NCI-H748 treated with DMSO at 0.1 percent for 48 hours (cell line): ENCODE measurements at regions not wholly inside any gene's neighbourhood (a gene's known extent, or its start where the extent isn't known, plus 50 kb on each side); places are given as distances from the start of the nearest gene placed in this dataset.
"Not testable (repeated sequence)": the region's sequence is repeated elsewhere in the genome, so short reads cannot be mapped to it uniquely, and the experiment has no call there.

Experiments used
- DNase-seq: peaks from one replicate; lab custom pipeline; 2025; lab: John Stamatoyannopoulos, UW

- no peak for DNase-seq
These were observed 182.8 kb downstream of the PSMG1 start for GRCh38 chr21:39000496-39000895.

GRCh38 chr21:38999161-38999560 is 184.1 kb downstream of the PSMG1 start:
- no peak for DNase-seq

DNA sequence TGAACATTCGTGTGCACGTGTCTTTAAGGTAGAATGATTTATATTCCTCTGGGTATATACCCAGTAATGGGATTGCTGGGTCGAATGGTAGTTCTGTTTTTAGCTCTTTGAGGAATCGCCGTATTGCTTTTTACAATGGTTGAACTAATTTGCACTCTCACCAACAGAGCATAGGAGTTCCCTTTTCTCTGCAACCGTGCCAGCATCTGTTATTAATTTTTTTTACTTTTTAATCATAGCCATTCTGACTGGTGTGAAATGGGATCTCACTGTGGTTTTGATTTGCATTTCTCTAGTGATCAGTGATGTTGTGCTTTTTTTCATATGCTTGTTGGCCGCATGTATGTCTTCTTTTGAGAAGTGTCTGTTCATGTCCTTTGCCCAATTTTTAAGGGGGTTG is 185.0 kb downstream of the PSMG1 start:
- DNase-seq: not testable (repeated sequence)

GRCh38 chr21:38997843-38998175 is 185.4 kb downstream of the PSMG1 start:
- not testable (repeated sequence) for DNase-seq

GRCh38 chr21:38997051-38997842 is 186.0 kb downstream of the PSMG1 start:
- DNase-seq: no peak

DNA sequence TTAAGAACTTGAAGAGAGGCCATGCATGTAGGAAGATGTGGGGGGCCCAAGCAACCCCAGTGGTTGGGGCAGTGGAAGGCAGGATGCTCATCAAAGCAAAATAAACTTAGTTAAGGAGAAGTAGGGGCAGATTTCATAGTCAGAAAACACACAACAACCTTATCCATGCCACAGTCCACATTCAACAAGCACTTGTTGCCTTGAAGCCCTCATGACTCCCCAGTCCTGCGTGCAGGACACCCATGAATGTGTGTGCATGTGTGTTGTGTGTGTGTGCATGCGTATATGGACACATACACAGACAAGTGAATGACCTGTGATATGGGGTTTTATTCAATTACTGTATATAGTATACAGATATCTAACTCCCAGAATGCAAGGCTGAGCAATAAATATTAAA is 186.9 kb downstream of the PSMG1 start:
- no peak for DNase-seq

DNA sequence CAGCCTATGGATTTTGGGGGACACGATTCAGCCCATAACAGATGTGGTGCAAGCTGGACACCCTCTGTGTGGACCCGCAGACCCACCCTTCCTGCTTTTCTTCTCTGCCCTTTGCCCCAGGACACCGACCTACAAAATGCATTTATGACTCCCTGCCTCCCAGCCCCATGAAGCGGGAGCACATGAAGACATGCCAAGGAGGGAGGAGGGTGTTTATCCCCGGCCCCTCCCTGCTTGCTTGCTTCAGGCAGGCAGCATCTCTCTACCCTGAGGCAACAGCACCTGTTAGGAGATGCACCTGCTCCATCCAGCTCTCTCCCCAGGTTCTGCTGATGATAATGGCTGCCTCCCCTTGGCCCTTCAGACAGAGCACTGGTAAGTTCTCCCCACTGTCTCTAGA is 187.5 kb downstream of the PSMG1 start:
- DNase-seq: no peak

GRCh38 chr21:38995071-38995669 is 188.1 kb downstream of the PSMG1 start:
- DNase-seq: no peak

DNA sequence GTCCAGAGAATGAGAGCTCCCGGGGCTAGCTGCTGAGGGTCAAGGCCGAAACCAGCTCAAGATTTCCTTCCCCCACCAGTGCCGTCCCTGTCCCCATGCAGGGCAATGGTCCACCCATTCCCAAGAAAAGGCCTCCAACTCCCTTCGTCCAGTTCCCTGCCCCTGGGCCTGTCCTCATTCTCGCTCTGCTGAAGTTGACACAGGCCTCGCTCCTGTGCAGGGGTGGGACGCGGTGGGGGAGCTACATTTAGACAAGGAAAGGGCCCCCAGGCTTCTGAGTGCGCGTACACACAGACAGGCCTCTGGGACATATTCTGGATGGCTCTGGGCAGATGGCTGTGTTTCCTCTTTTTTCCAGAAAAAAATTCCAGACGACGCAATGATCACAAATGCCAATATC is 188.3 kb downstream of the ETS2 start:
- no peak for DNase-seq

- DNase-seq: no peak
These were observed 187.8 kb downstream of the ETS2 start for GRCh38 chr21:38993561-38993960.

DNA sequence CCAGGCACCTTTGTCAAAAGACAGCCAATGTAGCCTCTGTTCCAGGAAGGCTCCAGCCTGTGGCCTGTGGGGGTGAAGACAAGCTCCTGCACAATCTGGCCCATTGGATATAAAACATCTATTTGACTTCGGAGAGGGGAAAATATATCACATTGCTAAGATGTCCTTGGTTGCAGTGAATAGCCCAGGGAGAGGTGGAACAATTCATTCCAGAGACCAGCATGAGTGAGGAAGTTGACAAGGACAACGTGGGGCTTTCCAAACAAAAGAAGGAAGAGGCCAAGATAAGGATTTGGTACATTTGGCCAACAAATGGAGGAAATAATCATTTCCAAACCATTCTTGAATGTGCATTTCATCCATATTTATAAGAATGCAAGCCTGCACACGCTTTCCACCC is 187.0 kb downstream of the ETS2 start:
- DNase-seq: no peak

DNA sequence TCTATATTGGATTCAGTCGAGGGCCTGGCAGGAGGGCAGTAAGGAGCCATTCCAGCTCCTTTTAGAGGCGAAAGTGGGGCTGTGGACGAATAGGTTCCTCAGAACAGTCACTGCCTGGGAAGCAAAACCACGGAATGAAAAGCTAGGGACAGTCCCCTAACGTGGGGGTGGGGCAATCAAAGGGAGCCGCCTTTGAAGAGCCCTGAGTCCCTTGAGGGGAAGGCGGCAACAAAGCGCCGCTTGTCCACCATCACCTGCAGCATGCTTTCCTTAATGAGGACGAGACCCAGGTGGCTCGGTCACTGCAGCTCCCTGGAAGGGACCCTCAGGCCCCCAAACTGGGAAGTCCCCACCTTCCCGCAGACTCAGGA is 184.7 kb downstream of the ETS2 start:
- DNase-seq: peak; percentile 78

DNA sequence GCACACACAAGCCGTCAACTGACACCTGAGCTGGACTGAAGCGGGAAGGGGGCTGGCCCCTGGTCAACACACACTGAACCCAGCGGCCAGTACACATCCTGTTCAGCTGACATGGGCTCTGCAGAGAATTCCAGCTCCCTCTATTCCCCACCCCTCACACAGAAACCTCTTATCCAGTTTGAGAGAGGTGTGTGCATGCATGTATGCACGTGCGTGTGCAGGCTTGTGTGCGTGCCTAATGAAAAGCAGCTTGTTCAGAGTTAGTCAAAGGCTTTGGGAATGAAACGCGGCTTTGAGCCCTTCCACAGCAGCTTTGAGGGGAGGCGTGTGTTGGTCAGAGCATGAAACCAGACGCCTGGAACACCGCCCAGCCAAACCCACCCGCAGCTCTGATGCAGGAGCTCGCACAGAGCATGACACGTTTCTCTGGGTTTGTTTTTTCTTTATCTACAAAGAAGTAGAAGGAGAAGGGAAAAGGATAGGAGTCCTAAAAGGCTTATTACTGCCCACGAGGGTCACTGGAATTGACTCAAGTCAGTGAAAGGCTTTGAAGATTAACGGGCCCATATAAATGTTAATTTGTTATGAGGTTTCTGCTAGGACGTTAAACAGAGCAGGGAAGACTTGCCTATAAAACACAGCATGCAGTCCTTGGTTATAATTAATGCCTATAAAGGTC is 184.2 kb downstream of the ETS2 start:
- DNase-seq: peak; percentile 78

GRCh38 chr21:38989379-38989744 is 183.6 kb downstream of the ETS2 start:
- DNase-seq: no peak

DNA sequence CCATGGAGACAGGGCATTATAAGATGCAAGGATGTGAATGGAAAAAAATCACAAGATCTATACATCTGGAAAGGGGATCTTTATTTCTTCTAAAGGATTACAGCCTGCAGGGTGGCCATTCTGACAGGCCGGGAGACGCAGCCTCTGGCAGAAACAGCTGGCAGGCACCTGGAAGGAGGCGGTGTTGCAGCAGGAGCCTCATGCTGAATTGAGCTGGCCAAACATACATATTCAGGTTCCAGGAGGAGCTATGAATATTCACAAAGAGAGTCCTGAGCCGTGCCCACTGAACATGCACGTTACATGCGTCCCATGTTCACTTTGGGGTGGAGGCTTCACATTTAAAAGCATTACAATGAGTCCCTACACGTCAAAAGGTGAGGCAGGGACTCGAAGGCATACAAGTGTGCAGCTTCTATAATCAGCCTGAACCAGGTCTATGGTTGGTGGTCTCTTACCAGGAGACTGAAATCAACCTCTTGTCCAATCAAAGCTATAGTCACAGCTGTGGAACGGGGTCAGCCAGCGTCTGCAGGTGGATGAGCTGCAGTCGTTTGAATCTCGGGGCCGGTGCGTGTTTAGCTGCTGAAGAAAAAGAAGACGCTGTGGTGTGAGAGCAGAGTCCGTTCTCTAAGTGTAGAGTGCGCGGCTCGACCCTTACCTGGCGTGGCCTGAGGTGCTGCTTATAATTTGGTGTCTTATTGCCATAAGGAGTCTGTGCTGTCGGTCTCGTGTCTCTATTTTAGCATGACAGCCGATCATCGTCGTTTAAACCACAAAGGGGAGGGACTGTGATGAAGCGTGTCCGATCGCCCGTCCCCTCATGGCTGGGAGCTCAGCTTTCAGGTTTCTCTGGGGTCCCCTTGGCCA is 183.0 kb downstream of the ETS2 start:
- DNase-seq: no peak

DNA sequence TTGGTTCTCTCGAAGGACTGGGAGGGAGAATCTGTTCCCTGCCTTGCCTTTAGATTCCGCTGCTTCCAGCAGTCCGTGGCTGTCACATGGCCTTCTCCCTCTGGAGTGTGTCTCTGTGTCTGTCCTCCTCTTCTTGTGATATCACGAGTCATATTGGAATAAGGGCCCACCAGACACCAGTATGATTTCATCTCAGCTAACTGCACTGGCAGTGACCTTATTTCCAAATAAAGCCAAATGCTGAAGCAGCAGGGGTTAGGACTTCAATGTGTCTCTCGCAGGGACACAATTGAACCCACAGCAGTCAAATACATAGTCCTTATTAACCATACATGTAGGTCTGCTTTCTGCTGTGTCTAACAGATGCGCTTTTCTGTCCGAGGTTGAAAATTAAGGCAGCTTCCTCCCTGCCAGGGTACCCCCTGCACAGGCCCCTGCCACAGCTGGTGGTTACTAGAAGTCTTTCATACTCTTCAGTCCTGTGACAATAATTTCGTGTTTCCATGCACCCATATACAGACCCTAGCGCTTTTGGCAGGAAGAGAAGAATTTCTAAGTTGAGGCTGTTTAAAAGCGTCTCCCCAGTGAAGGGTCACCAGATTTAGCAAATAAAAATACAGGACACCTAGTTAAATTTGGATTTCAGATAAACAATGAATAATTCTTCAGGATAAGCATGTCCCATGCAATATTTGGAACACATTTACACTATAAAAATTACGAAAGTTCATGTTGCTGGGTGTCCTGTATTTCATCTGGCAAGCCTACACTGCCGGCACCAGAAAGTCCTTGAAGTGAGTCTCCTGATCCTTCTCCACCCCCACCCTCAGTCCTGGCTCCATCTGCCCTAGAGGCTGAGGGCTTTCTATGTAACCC is 182.1 kb downstream of the ETS2 start:
- no peak for DNase-seq

DNA sequence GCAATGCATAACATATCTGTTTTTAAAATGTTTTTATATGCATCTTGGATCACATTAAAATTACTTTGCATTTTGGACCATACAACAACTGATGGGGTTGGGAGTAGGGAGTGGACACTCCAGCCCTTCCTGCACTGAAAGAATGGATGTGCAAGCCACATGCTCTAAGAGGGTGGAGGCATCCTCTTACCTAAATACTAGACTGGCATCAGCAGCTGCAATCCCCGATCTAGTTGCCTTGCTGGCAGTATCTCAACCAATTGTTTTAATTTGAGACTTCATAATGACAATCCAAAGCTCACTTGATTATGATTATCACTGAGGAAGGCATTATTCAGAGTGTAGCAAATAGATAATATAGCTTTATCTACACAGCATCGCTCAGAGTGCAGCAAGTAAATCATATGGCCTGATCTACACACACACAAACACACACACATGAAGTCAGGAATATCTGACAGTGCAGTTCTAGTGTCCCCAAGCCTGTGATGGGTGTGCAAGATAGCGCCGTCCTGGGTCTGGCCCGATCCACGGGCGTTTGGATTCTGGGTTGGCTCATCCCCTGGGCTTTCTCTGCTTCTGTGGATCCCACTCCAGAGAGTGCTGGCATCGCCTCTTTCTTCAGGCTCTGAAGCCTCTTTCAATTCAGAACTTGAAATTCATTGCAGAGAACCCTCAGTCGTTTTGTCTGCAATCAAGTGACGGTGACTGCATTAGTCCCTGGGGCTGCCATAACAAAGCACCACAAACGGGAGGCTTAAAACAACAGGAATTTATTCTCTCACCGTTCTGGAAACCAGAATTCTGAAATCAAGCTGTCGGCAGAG is 181.3 kb downstream of the ETS2 start:
- DNase-seq: no peak

DNA sequence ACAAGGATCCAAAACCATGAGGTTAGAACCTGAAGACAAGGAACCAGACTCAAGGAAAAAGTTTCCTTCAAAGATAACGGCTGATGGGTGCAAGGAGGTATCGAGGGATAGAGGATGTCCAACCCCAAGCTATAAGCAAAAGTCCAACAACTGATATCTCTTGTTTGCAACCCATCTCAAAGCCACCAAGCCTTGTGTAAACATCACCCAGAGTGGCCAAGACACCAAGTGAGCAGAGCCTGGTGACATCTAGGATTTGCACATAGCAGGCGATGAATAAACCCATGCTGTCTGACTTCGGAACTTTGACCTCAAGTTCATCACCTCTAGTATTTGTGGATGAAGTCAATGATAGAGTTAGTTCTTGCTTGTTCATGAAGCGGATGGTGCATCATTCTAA is 180.7 kb downstream of the ETS2 start:
- no peak for DNase-seq

DNA sequence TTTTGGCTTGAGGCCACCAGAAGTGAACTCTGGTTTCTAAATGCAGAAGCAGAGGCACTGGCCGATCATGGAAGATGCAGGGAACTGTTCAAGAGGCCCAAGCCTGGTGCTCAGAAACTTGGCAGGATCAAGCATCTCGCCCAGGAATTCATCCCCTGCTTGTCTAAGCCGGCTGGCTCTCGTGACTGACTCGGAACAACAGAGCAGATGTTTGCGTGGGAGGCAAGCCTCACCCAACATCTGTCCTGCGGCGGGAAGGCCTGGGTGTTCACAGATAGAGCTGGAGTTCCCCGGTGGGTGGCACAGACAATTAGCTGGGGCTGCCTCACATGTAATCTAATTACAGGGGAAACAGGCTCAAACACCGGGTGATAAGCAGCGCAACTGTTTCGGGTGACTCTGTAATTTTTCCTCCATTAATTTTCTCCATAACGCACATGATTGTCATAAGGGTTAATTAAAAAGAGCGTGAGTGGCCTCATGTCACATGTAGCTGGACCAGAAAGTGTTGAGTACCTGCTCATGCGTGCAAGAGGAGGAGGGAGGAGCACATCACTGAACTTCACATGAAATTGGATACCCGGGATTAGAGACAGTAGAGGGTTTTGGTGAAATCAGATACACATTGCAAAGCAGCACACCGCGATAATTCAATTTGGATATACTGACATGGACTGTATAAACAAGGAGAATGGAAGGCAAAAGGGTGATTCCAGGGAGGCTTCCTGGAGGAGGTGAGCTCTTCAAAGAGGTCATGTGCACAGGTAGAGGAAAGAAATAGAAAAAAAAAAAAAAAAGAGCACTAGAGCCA is 180.0 kb downstream of the ETS2 start:
- peak; percentile 89 for DNase-seq
